T47D (cell line): ENCODE measurements at regions not wholly inside any gene's neighbourhood (a gene's known extent, or its start where the extent isn't known, plus 50 kb on each side); places are given as distances from the start of the nearest gene placed in this dataset.

Experiments used
- DNase-seq, 2 experiments: peaks; one replicate each; pipeline versions ENCODE4 v3.0.0 to v3.0.0-alpha.2; 2011 to 2012; ENCODE audit warnings: low read depth in 1 of 2, low spot score in 1 of 2
- JUND ChIP-seq: IDR thresholded peaks from 2 replicates; pipeline ENCODE4 v1.6.1; 2012; ENCODE audit warnings: low read depth
- in situ Hi-C: cut with HindIII; loops from 2 replicates; pipeline ENCODE4 v1.10.0; 2016; ENCODE audit warnings: low sequenced_read_pairs, low pct_unique_long_range_greater_than_20kb

GRCh38 chr9:108621991-108622855 is 233.6 kb downstream of the ACTL7B start:
- no peak for TF ChIP-seq JUND
- no peak for DNase-seq
- in situ Hi-C loops, result no loop called here

GRCh38 chr9:108620767-108621166 is 235.0 kb downstream of the ACTL7B start:
- in situ Hi-C loops, result no loop called here
- DNase-seq, result no peak
- TF ChIP-seq JUND, result no peak

- no peak for TF ChIP-seq JUND
- in situ Hi-C loops, result no loop called here
- no peak for DNase-seq
Observed at GRCh38 chr9:108618906-108619550, 236.8 kb downstream of the ACTL7B start.

- in situ Hi-C loops, result no loop called here
- TF ChIP-seq JUND, result no peak
- no peak for DNase-seq
Observed at GRCh38 chr9:108617676-108618075, 238.1 kb downstream of the ACTL7B start.

- no peak for DNase-seq
- no peak for TF ChIP-seq JUND
- in situ Hi-C loops, result no loop called here
Observed at GRCh38 chr9:108615152-108615551, 240.6 kb downstream of the ACTL7B start.

- in situ Hi-C loops, result no loop called here
- TF ChIP-seq JUND, result no peak
- DNase-seq, result no peak
Observed at GRCh38 chr9:108612513-108612912, 243.3 kb downstream of the ACTL7B start.

- in situ Hi-C loops, result no loop called here
- no peak for TF ChIP-seq JUND
- DNase-seq, result no peak
Observed at GRCh38 chr9:108609897-108610253, 245.9 kb downstream of the ACTL7B start.

- DNase-seq, result peak in 1 of 2 experiments; percentile 16
- in situ Hi-C loops, result no loop called here
- no peak for TF ChIP-seq JUND
Observed at GRCh38 chr9:108609227-108609896, 246.4 kb downstream of the ACTL7B start.

- TF ChIP-seq JUND, result no peak
- DNase-seq, result no peak
- in situ Hi-C loops, result no loop called here
Observed at GRCh38 chr9:108607607-108608006, 248.2 kb downstream of the ACTL7B start.

GRCh38 chr9:108606401-108606800 is 249.4 kb downstream of the ACTL7B start:
- in situ Hi-C loops, result no loop called here
- no peak for DNase-seq
- TF ChIP-seq JUND, result no peak

- no peak for TF ChIP-seq JUND
- peak in 1 of 2 experiments; percentile 55 for DNase-seq
- in situ Hi-C loops, result no loop called here
Observed at GRCh38 chr9:108603141-108603540, 252.6 kb downstream of the ACTL7B start.

GRCh38 chr9:108600896-108601295 is 254.9 kb downstream of the ACTL7B start:
- in situ Hi-C loops, result no loop called here
- no peak for TF ChIP-seq JUND
- no peak for DNase-seq

- in situ Hi-C loops, result no loop called here
Observed at GRCh38 chr9:108599571-108599970, 256.2 kb downstream of the ACTL7B start.

More at GRCh38 chr9:108599571-108599970, 256.2 kb downstream of the ACTL7B start:
- no peak for TF ChIP-seq JUND
- no peak for DNase-seq
